GM18526 (cell line): ENCODE measurements at regions not wholly inside any gene's neighbourhood (a gene's known extent, or its start where the extent isn't known, plus 50 kb on each side); places are given as distances from the start of the nearest gene placed in this dataset.

Experiments
- POLR2A ChIP-seq: IDR thresholded peaks from 3 replicates; pipeline ENCODE4 v1.6.1; 2011; ENCODE audit not compliant: insufficient read length; ENCODE audit errors: extremely low read depth

DNA sequence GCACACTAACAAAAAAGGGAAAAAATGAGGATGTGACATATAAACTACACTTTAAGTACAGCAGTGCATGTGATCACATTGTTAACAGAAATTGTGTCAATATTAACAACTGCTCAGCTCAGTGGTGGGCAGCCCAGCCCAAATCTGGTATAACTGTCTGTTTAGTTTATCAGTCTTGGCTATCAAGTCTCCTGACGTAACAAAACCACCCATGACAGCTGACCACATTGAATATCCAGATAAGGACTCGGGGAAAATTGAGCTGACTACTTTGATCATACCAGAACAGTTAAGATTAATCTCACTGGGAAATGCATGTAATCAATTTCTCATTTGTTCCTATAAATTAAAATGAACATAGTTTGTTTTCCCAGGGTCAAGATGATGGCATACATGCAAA lies 396.6 kb downstream of the SNAPC1 start:
- no peak for TF ChIP-seq POLR2A

DNA sequence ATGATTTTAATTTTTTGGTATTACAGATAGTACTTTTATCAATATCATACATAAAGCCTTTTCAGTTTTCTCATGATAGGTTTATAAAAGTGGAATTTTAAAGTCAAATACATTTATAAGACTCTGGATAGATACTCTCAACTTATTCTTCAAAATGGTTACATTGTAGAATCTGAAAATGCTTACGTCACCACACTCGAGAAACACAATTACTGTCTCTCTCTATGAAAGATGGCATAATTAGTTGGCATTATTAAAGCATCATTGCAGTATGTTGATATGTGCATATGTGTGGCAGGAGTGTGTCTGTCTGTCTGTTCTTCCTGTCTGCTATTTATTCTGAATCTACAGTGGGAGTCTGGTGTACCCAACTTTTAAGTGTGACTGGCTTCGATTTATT lies 397.1 kb downstream of the SNAPC1 start:
- TF ChIP-seq POLR2A = no peak

- TF ChIP-seq POLR2A = no peak
These were observed 400.9 kb downstream of the SNAPC1 start for GRCh38 chr14:62162998-62163589.

GRCh38 chr14:62168564-62169155 lies 406.4 kb downstream of the SNAPC1 start:
- TF ChIP-seq POLR2A = no peak

DNA sequence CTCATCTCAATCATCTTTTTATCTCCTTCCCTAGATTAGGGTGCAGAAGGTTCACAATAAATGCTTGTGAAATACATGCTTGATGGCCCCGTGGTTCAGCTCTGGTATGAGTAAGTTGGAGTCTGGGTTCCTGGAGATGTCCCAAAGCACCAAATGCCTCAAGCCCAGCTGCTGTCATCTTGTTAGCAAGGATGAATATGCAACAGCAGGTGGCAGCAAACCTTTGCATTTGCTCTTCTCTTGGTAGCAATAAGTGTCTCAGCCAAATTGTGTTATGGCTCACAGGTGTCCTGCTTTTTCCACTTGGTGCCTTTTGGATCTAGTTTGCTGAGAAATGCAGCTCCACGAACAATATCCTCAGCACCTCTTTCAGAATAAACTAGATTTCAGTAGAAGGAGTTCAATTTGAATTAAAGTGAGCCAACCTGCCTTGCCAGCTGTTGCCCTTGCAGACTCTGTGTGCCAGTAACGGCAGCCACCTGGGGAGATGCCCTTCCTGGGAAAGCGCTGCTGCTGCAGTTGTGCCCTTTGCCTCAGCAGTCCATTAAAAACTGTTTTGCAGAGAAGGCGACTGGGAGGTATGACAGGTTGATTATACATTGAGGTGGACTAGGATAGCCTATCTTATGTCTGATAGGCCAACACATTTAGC lies 417.3 kb downstream of the SNAPC1 start:
- TF ChIP-seq POLR2A = no peak

DNA sequence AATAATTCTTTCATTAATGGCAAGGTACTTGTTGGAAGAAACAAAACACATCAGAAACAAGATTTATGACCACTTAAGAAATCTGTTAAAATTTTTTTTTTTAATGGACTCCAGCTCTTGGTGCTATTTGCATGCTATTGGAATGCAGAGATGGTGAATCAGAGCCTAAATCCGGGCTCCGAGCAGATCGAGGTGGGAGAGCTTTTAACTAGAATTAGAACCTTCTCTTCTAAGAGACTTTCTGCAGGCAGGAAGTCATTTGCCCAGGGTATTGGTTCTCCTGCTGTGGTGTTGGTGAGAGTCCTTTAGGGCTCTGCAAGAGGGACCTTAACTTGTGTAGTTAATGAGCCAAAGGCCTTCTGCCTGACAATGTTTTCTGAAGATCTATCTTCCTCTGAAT lies 419.4 kb downstream of the SNAPC1 start:
- TF ChIP-seq POLR2A = no peak

GRCh38 chr14:62185078-62185477 lies 422.9 kb downstream of the SNAPC1 start:
- no peak for TF ChIP-seq POLR2A

DNA sequence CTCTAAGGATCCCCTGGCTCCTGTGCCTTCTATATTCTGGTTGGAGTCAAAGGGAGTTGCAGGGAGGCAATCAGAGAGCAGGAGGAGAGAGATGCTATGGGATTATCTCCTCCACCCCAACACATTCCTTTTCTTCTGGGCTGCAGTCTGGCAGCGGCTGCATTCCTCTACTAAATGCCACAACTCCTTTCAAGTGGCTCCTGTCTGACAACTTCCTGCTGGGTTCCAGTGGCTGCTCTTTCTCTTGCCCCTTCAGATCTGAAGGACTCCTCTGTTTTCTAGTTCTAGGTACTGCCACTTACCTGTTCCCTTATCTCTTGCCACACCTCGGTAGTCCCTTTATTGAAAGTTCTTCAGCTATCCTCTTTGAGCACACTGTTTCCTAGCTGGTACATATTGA lies 425.0 kb downstream of the SNAPC1 start:
- no peak for TF ChIP-seq POLR2A

GRCh38 chr14:62189698-62190097 lies 427.5 kb downstream of the SNAPC1 start:
- TF ChIP-seq POLR2A = no peak

- no peak for TF ChIP-seq POLR2A
These were observed 444.2 kb downstream of the SNAPC1 start for GRCh38 chr14:62206456-62206855.

GRCh38 chr14:62209287-62209899 lies 447.2 kb downstream of the SNAPC1 start:
- no peak for TF ChIP-seq POLR2A

GRCh38 chr14:62213516-62213915 lies 451.3 kb downstream of the SNAPC1 start:
- no peak for TF ChIP-seq POLR2A

DNA sequence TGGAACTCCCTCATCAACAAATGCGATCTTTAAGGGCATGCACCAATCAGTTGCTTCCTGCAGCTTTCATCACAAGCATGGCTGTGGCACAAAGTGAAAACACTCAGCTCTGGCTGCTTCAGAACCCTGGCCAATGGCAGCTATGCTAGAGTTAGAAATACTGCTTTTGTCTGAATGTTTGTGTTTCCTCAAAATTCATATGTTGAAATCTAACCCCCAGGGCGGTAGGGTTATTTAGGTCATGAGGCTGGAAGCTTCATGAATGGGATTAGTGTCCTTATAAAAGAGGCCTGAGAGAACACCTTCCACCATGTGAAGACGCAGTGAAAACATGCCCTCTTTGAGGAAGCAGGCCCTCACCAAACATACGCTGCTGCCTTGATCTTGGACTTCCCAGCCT lies 453.9 kb downstream of the SNAPC1 start:
- TF ChIP-seq POLR2A = no peak

DNA sequence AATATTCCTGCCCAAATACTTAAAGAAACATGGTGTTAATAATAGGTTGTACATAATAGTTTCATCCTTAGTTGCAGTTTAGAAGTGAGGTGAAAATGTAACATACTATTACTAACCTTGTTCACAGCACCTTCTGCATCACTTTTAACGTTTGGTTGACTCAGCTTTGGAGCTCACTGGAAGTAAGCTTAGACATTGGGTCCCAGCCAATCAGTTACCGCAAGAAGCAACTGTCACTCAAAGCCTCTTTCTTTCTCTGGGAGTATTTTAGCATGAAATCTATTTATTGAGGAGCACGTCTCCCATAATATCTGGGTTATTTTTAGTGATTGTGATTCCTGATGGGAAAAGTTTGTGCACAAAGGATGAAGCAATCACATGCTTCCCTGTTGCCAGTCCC lies 472.6 kb downstream of the SNAPC1 start:
- TF ChIP-seq POLR2A = no peak

GRCh38 chr14:62244221-62244620 lies 482.0 kb downstream of the SNAPC1 start:
- no peak for TF ChIP-seq POLR2A

DNA sequence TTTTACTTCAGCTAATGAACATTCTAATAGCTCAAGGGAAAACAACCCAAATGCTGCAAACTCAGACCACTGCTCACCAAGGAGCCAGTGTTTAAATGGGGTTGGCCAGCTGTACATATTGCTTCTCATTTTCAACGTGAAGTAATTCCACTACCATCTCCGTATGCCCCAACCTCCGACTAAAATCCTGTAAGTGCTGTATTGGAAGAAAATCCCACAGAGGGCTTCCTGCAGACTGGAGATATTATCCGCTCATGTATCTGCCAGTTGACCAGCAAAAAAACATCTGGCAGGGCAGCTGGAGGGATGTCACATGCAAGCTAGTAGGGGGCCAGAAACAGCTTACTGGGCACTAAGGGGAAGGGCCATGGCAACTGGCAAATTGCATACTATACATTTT lies 485.0 kb downstream of the SNAPC1 start:
- TF ChIP-seq POLR2A = no peak
